Suprapubic skin (tissue), 4 donors: ENCODE measurements at regions not wholly inside any gene's neighbourhood (a gene's known extent, or its start where the extent isn't known, plus 50 kb on each side); places are given as distances from the start of the nearest gene placed in this dataset.

ENCODE experiments used
- EP300 ChIP-seq: sonication (generic); formaldehyde crosslinking; IDR thresholded peaks from one replicate; pipeline ENCODE4 v1.6.1; 2017; ENCODE audit warnings: antibody characterized with exemption
- POLR2A ChIP-seq, 2 donors: fragments of 450-650 bp; IDR thresholded peaks; one replicate each; pipeline ENCODE4 v1.6.1; 2017; ENCODE audit warnings: antibody characterized with exemption in 2 of 2, mild to moderate bottlenecking in 2 of 2, moderate library complexity in 2 of 2
- POLR2AphosphoS5 ChIP-seq, 3 donors: sonication (generic); formaldehyde crosslinking; IDR thresholded peaks; one replicate each; pipeline ENCODE4 v1.6.1; 2017; ENCODE audit warnings: antibody characterized with exemption in 3 of 3
- TF ChIP-seq, protein P1 (sequence below), 2 donors: fragments of 200-600 bp in 1 of 2; fragments of 450-650 bp in 1 of 2; sonication (generic) in 1 of 2; IDR thresholded peaks; one replicate each; pipeline ENCODE4 v1.5.1; 2016 to 2019; ENCODE audit warnings: antibody characterized with exemption in 2 of 2, mild to moderate bottlenecking in 1 of 2, moderate library complexity in 1 of 2

GRCh38 chr6:169991031-169991390 is 239.6 kb downstream of the ERMARD start:
- TF ChIP-seq, protein P1, sequence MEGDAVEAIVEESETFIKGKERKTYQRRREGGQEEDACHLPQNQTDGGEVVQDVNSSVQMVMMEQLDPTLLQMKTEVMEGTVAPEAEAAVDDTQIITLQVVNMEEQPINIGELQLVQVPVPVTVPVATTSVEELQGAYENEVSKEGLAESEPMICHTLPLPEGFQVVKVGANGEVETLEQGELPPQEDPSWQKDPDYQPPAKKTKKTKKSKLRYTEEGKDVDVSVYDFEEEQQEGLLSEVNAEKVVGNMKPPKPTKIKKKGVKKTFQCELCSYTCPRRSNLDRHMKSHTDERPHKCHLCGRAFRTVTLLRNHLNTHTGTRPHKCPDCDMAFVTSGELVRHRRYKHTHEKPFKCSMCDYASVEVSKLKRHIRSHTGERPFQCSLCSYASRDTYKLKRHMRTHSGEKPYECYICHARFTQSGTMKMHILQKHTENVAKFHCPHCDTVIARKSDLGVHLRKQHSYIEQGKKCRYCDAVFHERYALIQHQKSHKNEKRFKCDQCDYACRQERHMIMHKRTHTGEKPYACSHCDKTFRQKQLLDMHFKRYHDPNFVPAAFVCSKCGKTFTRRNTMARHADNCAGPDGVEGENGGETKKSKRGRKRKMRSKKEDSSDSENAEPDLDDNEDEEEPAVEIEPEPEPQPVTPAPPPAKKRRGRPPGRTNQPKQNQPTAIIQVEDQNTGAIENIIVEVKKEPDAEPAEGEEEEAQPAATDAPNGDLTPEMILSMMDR (IDR thresholded peaks at IDR 0.05) = no peak
- no peak for TF ChIP-seq POLR2AphosphoS5 (IDR thresholded peaks at IDR 0.05)
- no peak for TF ChIP-seq POLR2A (IDR thresholded peaks at IDR 0.05)
- TF ChIP-seq EP300 = no peak
